Neuronal stem cell (in vitro differentiated cells): ENCODE measurements at regions not wholly inside any gene's neighbourhood (a gene's known extent, or its start where the extent isn't known, plus 50 kb on each side); places are given as distances from the start of the nearest gene placed in this dataset.
"Not testable (repeated sequence)": the region's sequence is repeated elsewhere in the genome, so short reads cannot be mapped to it uniquely, and the experiment has no call there.

Experiments
- DNase-seq: peaks from one replicate; pipeline ENCODE4 v3.0.0-alpha.2; 2013; ENCODE audit warnings: low spot score
- H2AFZ ChIP-seq: one replicate; pipeline ENCODE4 v1.6.1; 2013; ENCODE audit warnings: mild to moderate bottlenecking, low read length, inconsistent platforms
- H2AK5ac ChIP-seq: 2 replicates; pipeline ENCODE4 v1.6.1; 2013; ENCODE audit warnings: low read depth, mild to moderate bottlenecking, inconsistent platforms, low read length, moderate library complexity, mixed read lengths
- H2BK120ac ChIP-seq: 2 replicates; pipeline ENCODE4 v1.6.1; 2013; ENCODE audit warnings: low read depth, mild to moderate bottlenecking, inconsistent platforms, low read length, moderate library complexity, mixed read lengths
- H2BK12ac ChIP-seq: one replicate; pipeline ENCODE4 v1.6.1; 2013; ENCODE audit warnings: low read length, inconsistent platforms
- H2BK15ac ChIP-seq: 2 replicates; pipeline ENCODE4 v1.6.1; 2013; ENCODE audit warnings: mild to moderate bottlenecking, low read length, inconsistent platforms, mixed read lengths
- H2BK5ac ChIP-seq: one replicate; pipeline ENCODE4 v1.6.1; 2013; ENCODE audit warnings: inconsistent platforms, mild to moderate bottlenecking, low read length, moderate library complexity
- H3K14ac ChIP-seq: one replicate; pipeline ENCODE4 v1.6.1; 2013; ENCODE audit warnings: low read length, inconsistent platforms
- H3K18ac ChIP-seq: 2 replicates; pipeline ENCODE4 v1.6.1; 2013; ENCODE audit warnings: low read length, inconsistent platforms
- H3K23ac ChIP-seq: 2 replicates; pipeline ENCODE4 v1.6.1; 2013; ENCODE audit warnings: low read depth, mild to moderate bottlenecking, mixed read lengths, low read length, inconsistent platforms; ENCODE audit not compliant: poor library complexity
- H3K27ac ChIP-seq: replicated peaks from 3 replicates; pipeline ENCODE4 v1.5.1; 2013; ENCODE audit warnings: low read length, inconsistent platforms
- H3K27me3 ChIP-seq, 3 experiments: 2 replicates each; pipeline ENCODE4 v1.6.1; 2013; ENCODE audit warnings: low read length in 3 of 3, mild to moderate bottlenecking in 2 of 3, inconsistent platforms in 1 of 3, low read depth in 1 of 3, mixed read lengths in 1 of 3, moderate library complexity in 1 of 3; ENCODE audit not compliant: control insufficient read depth in 3 of 3, insufficient read depth in 3 of 3
- H3K36me3 ChIP-seq, 2 donors: replicated peaks in 1 of 2; 2 replicates each; pipeline ENCODE4 v1.6.1; 2013; ENCODE audit warnings: low read length in 2 of 2; ENCODE audit not compliant: control insufficient read depth in 2 of 2, insufficient read depth in 2 of 2
- H3K4ac ChIP-seq: 2 replicates; pipeline ENCODE4 v1.6.1; 2013; ENCODE audit warnings: inconsistent platforms, mild to moderate bottlenecking, low read length, moderate library complexity
- H3K4me1 ChIP-seq, 2 donors: 1 replicate in 1 of 2; 2 replicates in 1 of 2; pipeline ENCODE4 v1.6.1; 2013; ENCODE audit warnings: low read length in 2 of 2, low read depth in 1 of 2; ENCODE audit not compliant: control insufficient read depth in 2 of 2, insufficient read depth in 1 of 2
- H3K4me2 ChIP-seq: one replicate; pipeline ENCODE4 v1.6.1; 2013; ENCODE audit warnings: mild to moderate bottlenecking, low read length, inconsistent platforms; ENCODE audit not compliant: insufficient read depth, poor library complexity, severe bottlenecking
- H3K4me3 ChIP-seq, 2 donors: 2 replicates each; pipeline ENCODE4 v1.5.1; 2013; ENCODE audit warnings: low read length in 2 of 2, mild to moderate bottlenecking in 2 of 2, inconsistent platforms in 1 of 2, moderate library complexity in 1 of 2
- H3K79me1 ChIP-seq: one replicate; pipeline ENCODE4 v1.6.1; 2013; ENCODE audit warnings: low read depth, mild to moderate bottlenecking, inconsistent platforms, low read length, moderate library complexity
- H3K9ac ChIP-seq: one replicate; pipeline ENCODE4 v1.6.1; 2013; ENCODE audit warnings: mild to moderate bottlenecking, low read depth, low read length, inconsistent platforms; ENCODE audit not compliant: poor library complexity
- H3K9me3 ChIP-seq, 2 donors: replicated peaks in 1 of 2; 2 replicates each; pipeline versions ENCODE3 to v1.6.1; 2013; ENCODE audit warnings: low read length in 2 of 2, mild to moderate bottlenecking in 2 of 2, inconsistent platforms in 1 of 2, low read depth in 1 of 2, mixed read lengths in 1 of 2, moderate library complexity in 1 of 2; ENCODE audit not compliant: control insufficient read depth in 2 of 2, insufficient read depth in 1 of 2
- H4K8ac ChIP-seq: one replicate; pipeline ENCODE4 v1.6.1; 2013; ENCODE audit warnings: low read depth, mild to moderate bottlenecking, inconsistent platforms, low read length, moderate library complexity
- H4K91ac ChIP-seq: one replicate; pipeline ENCODE4 v1.6.1; 2013; ENCODE audit warnings: low read length, low read depth, mild to moderate bottlenecking, inconsistent platforms; ENCODE audit not compliant: poor library complexity
- WGBS, 2 donors: extraction: QIAGEN DNeasy Blood & Tissue Kit; methylation state at CpG; one replicate each; pipeline ENCODE4 v1.1.7; 2013; ENCODE audit warnings: missing lambda C conversion rate in 2 of 2, mixed read lengths in 1 of 2; ENCODE audit not compliant: insufficient read length in 2 of 2, insufficient replicate concordance in 1 of 2; ENCODE audit errors: extremely low coverage in 2 of 2; 5-methylcytosine and 5-hydroxymethylcytosine counted together

GRCh38 chr22:23419171-23419570, 160.9 kb downstream of the IGLL1 start:
- H4K8ac ChIP-seq: no peak overlapping the region
- H3K4me3 ChIP-seq: peak overlapping the region in 1 of 2 donors; percentile 14
- no peak overlapping the region for H3K4ac ChIP-seq
- no peak overlapping the region for H3K27ac ChIP-seq
- H3K14ac ChIP-seq: no peak overlapping the region
- no peaks in the 10 kb centered on the region for H3K36me3 ChIP-seq
- no peaks in the 10 kb centered on the region for H3K9me3 ChIP-seq
- no peaks in the 10 kb centered on the region for H3K4me1 ChIP-seq
- DNase-seq: no peak
- H3K27me3 ChIP-seq: peaks cover 0 to 19% (median 0%) of the 10 kb centered on the region in 3 experiments
- H2BK12ac ChIP-seq: no peak overlapping the region
- no peaks in the 10 kb centered on the region for H3K79me1 ChIP-seq
- no peak overlapping the region for H2BK120ac ChIP-seq
- no peak overlapping the region for H3K23ac ChIP-seq
- no peak overlapping the region for H2BK5ac ChIP-seq
- H3K4me2 ChIP-seq: no peak overlapping the region
- no peak overlapping the region for H3K18ac ChIP-seq
- WGBS, 2 donors: no CpG with 5 or more reads among the region's 4 CpGs
- no peak overlapping the region for H2AFZ ChIP-seq
- H2AK5ac ChIP-seq: no peak overlapping the region
- H4K91ac ChIP-seq: no peak overlapping the region
- peak overlapping the region; percentile 34 for H3K9ac ChIP-seq
- H2BK15ac ChIP-seq: no peak overlapping the region

- Histone ChIP-seq H4K8ac (no peak overlapping the region), H2BK12ac (no peak overlapping the region), H2BK15ac (no peak overlapping the region), H2AFZ (no peak overlapping the region), H3K4ac (no peak overlapping the region), H3K27ac (no peak overlapping the region), H3K4me2 (no peak overlapping the region), H4K91ac (no peak overlapping the region), H3K36me3 (no peaks in the 10 kb centered on the region), H3K14ac (no peak overlapping the region), H3K18ac (no peak overlapping the region), H3K9me3 (no peaks in the 10 kb centered on the region), H2AK5ac (no peak overlapping the region), H3K4me1 (no peaks in the 10 kb centered on the region), H3K9ac (no peak overlapping the region), H3K27me3 (peaks cover 0 to 19% (median 0%) of the 10 kb centered on the region in 3 experiments), H3K79me1 (no peaks in the 10 kb centered on the region), H2BK5ac (peak overlapping the region; percentile 19), H3K23ac (no peak overlapping the region), H2BK120ac (no peak overlapping the region), H3K4me3 (no peak overlapping the region)
- DNase-seq: no peak
- no CpG with 5 or more reads among the region's 12 CpGs for WGBS, 2 donors
These were observed 161.8 kb downstream of the IGLL1 start for GRCh38 chr22:23418159-23418788.

- not testable (repeated sequence) for H3K36me3 ChIP-seq, H3K4ac ChIP-seq, H3K14ac ChIP-seq, H3K4me3 ChIP-seq, H4K8ac ChIP-seq, DNase-seq, H3K9ac ChIP-seq, H2BK120ac ChIP-seq, H3K23ac ChIP-seq, H3K79me1 ChIP-seq, H3K4me1 ChIP-seq, H3K27ac ChIP-seq, H3K9me3 ChIP-seq, H2BK15ac ChIP-seq, H4K91ac ChIP-seq, H2AFZ ChIP-seq, H2BK5ac ChIP-seq, H3K18ac ChIP-seq, H3K4me2 ChIP-seq, H2AK5ac ChIP-seq, H2BK12ac ChIP-seq
- WGBS, 2 donors: no CpG with 5 or more reads among the region's 3 CpGs
- H3K27me3 ChIP-seq: peaks cover 0 to 19% (median 0%) of the 10 kb centered on the region in 3 experiments
These were observed 162.8 kb downstream of the IGLL1 start for GRCh38 chr22:23417327-23417726.

- not testable (repeated sequence) for H3K9ac ChIP-seq, H3K4ac ChIP-seq, H3K14ac ChIP-seq, H3K23ac ChIP-seq, H2BK15ac ChIP-seq, H3K9me3 ChIP-seq, H3K27ac ChIP-seq, H2BK12ac ChIP-seq, DNase-seq, H2AK5ac ChIP-seq, H4K91ac ChIP-seq, H3K4me3 ChIP-seq, H4K8ac ChIP-seq, H2BK5ac ChIP-seq, H2AFZ ChIP-seq, H3K18ac ChIP-seq, H3K4me1 ChIP-seq, H3K4me2 ChIP-seq, H3K36me3 ChIP-seq, H2BK120ac ChIP-seq, H3K79me1 ChIP-seq
- peaks cover 0 to 27% (median 0%) of the 10 kb centered on the region in 3 experiments for H3K27me3 ChIP-seq
- no CpG with 5 or more reads among the region's 8 CpGs for WGBS, 2 donors
These were observed 163.9 kb downstream of the IGLL1 start for GRCh38 chr22:23416169-23416690.
